DOHH2 (cell line): ENCODE measurements at regions not wholly inside any gene's neighbourhood (a gene's known extent, or its start where the extent isn't known, plus 50 kb on each side); places are given as distances from the start of the nearest gene placed in this dataset.

Experiments
- H3F3A ChIP-seq: fragments of 200-600 bp; sonication (generic), shearing (Covaris generic); 2 replicates; pipeline ENCODE4 v1.6.0; 2016; ENCODE audit warnings: antibody characterized with exemption, mild to moderate bottlenecking; ENCODE audit not compliant: control insufficient read depth, insufficient read depth
- H3K27ac ChIP-seq: fragments of 200-600 bp; sonication (generic); 2 replicates; pipeline ENCODE4 v1.5.1; 2014; ENCODE audit warnings: low read depth, mild to moderate bottlenecking, low read length, moderate library complexity
- H3K27me3 ChIP-seq: fragments of 200-600 bp; sonication (generic); 2 replicates; pipeline ENCODE4 v1.6.1; 2014; ENCODE audit warnings: mild to moderate bottlenecking, low read length, mixed read lengths; ENCODE audit not compliant: control insufficient read depth
- H3K36me3 ChIP-seq: fragments of 200-600 bp; sonication (generic); 2 replicates; pipeline ENCODE4 v1.6.1; 2014; ENCODE audit warnings: mild to moderate bottlenecking, low read length, moderate library complexity, mixed read lengths; ENCODE audit not compliant: control insufficient read depth
- H3K4me1 ChIP-seq: fragments of 200-600 bp; sonication (generic); 2 replicates; pipeline ENCODE4 v1.6.1; 2014; ENCODE audit warnings: mild to moderate bottlenecking, low read length, mixed read lengths; ENCODE audit not compliant: control insufficient read depth
- H3K4me2 ChIP-seq: fragments of 200-600 bp; sonication (generic); 2 replicates; pipeline ENCODE4 v1.6.0; 2014; ENCODE audit warnings: mild to moderate bottlenecking, low read length, moderate library complexity
- H3K4me3 ChIP-seq: fragments of 200-600 bp; sonication (generic); 2 replicates; pipeline ENCODE4 v1.5.1; 2014; ENCODE audit warnings: mild to moderate bottlenecking, low read length, mixed read lengths
- H3K79me2 ChIP-seq: fragments of 200-600 bp; sonication (generic); 2 replicates; pipeline ENCODE4 v1.6.1; 2014; ENCODE audit warnings: mild to moderate bottlenecking, low read length, mixed read lengths; ENCODE audit not compliant: control insufficient read depth
- H3K9me2 ChIP-seq: fragments of 200-600 bp; sonication (generic); replicated peaks from 2 replicates; pipeline ENCODE4 v1.6.1; 2014; ENCODE audit warnings: mild to moderate bottlenecking, low read length, mixed read lengths; ENCODE audit not compliant: control insufficient read depth
- H3K9me3 ChIP-seq: fragments of 200-600 bp; sonication (generic); 2 replicates; pipeline ENCODE4 v1.6.1; 2014; ENCODE audit warnings: antibody characterized with exemption, low read length, mixed read lengths; ENCODE audit not compliant: control insufficient read depth, insufficient read depth
- H4K20me1 ChIP-seq: fragments of 200-600 bp; sonication (generic); 2 replicates; pipeline ENCODE4 v1.6.0; 2014; ENCODE audit warnings: low read depth, mild to moderate bottlenecking, antibody characterized with exemption, low read length, moderate library complexity; ENCODE audit not compliant: control insufficient read depth, insufficient read depth
- CTCF ChIP-seq: fragments of 200-600 bp; sonication (generic); IDR thresholded peaks from one replicate; pipeline ENCODE4 v1.5.1; 2014; ENCODE audit warnings: antibody characterized with exemption, mild to moderate bottlenecking, low read depth, low read length; ENCODE audit not compliant: poor library complexity, severe bottlenecking
- EZH2phosphoT487 ChIP-seq: fragments of 200-600 bp; sonication (generic); IDR thresholded peaks from 2 replicates; pipeline ENCODE4 v1.6.1; 2017; ENCODE audit warnings: borderline replicate concordance, mild to moderate bottlenecking, antibody characterized with exemption, low read length, moderate library complexity, mixed read lengths

GRCh38 chr2:228866044-228866443 lies 405.0 kb downstream of the PID1 start:
- Histone ChIP-seq H3K4me1 (no peaks in the 10 kb centered on the region), H3K27me3 (no peaks in the 10 kb centered on the region), H3F3A (no peaks in the 10 kb centered on the region), H3K9me2 (no peaks in the 10 kb centered on the region), H4K20me1 (no peaks in the 10 kb centered on the region), H3K9me3 (no peaks in the 10 kb centered on the region), H3K27ac (no peak overlapping the region), H3K4me3 (no peak overlapping the region), H3K36me3 (no peaks in the 10 kb centered on the region), H3K4me2 (no peak overlapping the region), H3K79me2 (no peaks in the 10 kb centered on the region)
- TF ChIP-seq EZH2phosphoT487 (no peak), CTCF (no peak)

- no peak overlapping the region for H3K4me3 ChIP-seq
- TF ChIP-seq CTCF (no peak), EZH2phosphoT487 (no peak)
- H3K27ac ChIP-seq, result no peak overlapping the region
- no peak overlapping the region for H3K4me2 ChIP-seq
- H3K36me3 ChIP-seq, result no peaks in the 10 kb centered on the region
- no peaks in the 10 kb centered on the region for H3K4me1 ChIP-seq
- H3K9me2 ChIP-seq, result no peaks in the 10 kb centered on the region
- H3K9me3 ChIP-seq, result no peaks in the 10 kb centered on the region
- H3K27me3 ChIP-seq, result no peaks in the 10 kb centered on the region
- H3K79me2 ChIP-seq, result no peaks in the 10 kb centered on the region
- H3F3A ChIP-seq, result no peaks in the 10 kb centered on the region
- H4K20me1 ChIP-seq, result no peaks in the 10 kb centered on the region
These were observed 407.0 kb downstream of the PID1 start for GRCh38 chr2:228864131-228864530.

GRCh38 chr2:228860601-228861285 lies 410.3 kb downstream of the PID1 start:
- Histone ChIP-seq H3K4me2 (no peak overlapping the region), H3F3A (no peaks in the 10 kb centered on the region), H3K4me3 (no peak overlapping the region), H3K9me2 (no peaks in the 10 kb centered on the region), H3K27me3 (no peaks in the 10 kb centered on the region), H3K9me3 (no peaks in the 10 kb centered on the region), H3K4me1 (no peaks in the 10 kb centered on the region), H3K27ac (no peak overlapping the region), H3K79me2 (no peaks in the 10 kb centered on the region), H4K20me1 (no peaks in the 10 kb centered on the region), H3K36me3 (no peaks in the 10 kb centered on the region)
- TF ChIP-seq EZH2phosphoT487 (no peak), CTCF (no peak)
